KBM-7 (cell line): ENCODE measurements at regions not wholly inside any gene's neighbourhood (a gene's known extent, or its start where the extent isn't known, plus 50 kb on each side); places are given as distances from the start of the nearest gene placed in this dataset.

Experiments used
- DNase-seq: peaks from one replicate; pipeline ENCODE4 v3.0.0-alpha.2; 2015
- in situ Hi-C: fragments of 300-500 bp; cut with MboI; formaldehyde crosslinking; loops from 2 replicates; pipeline ENCODE4 v1.14.3; 2020; ENCODE audit warnings: low sequenced_read_pairs, low pct_unique_long_range_greater_than_20kb, mixed read lengths

DNA sequence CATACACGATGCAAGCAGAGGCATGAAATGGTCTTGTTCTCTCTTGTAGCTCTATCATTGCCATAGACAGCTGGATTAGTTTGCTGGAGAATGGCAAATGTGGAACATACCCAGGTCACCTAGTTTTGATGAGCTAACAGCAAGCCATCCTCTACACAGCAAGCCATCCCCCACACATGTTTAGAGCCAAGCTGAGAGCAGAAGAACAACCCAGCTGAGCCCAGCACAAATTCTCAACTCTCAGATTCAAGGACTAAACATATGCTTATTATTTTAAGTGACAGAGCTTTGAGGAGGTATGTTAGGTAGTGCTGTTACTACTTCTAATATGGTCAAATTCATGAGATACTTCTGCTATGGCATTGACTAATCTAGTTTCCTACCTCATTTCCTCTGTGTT, 230.3 kb downstream of the OTOR start:
- DNase-seq, result no peak
- in situ Hi-C loops, result no loop called here

DNA sequence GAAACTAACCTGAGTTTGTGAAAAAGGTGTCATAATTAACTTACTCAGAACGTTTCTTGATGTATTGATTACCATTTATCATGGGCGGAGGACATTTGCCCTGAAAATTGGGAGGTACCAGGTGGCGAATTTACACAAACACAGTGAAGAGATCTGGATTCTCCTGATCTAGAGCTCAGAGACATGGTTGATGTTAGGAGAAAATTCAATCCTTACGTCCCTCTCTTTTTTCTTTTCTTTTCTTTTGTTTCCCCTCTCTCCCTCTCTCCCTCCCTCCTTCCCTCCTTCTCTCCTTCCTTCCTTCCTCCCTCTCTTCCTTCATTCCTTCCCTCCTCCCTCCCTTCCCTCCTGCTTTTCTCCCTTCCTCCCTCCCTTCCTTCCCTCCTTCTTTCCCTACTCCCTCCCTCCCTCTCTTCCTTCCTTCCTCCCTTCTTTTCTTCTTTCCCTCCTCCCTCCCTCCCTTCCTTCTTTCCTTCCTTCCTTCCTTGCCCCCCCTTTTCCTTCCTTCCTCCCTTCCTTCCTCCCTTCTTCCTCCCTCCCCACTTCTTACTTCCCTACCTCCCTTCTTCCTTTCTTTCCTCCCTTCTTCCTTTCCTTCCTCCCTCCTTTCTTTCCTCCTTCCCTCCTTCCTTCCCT, 234.1 kb downstream of the OTOR start:
- in situ Hi-C loops, result no loop called here
- DNase-seq, result no peak

DNA sequence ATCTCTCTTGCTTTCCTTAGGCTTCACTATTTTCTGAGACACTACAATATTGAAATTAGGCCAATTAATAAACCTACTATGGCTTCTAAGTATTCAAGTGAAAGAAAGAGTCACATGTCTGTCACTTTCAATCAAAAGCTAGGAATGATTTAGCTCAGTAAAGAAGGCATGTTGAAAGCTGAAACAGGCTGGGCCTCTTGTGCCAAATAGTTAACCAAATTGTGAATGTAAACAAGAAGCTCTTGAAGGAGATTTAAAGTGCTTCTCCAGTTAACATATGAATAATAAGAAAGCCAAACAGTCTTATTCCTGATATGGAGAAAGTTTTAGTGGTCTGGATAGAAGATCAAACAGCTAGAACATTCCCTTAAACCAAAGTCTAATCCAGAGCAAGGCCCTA, 236.3 kb downstream of the OTOR start:
- in situ Hi-C loops, result no loop called here
- DNase-seq, result no peak

- DNase-seq, result no peak
- in situ Hi-C loops, result no loop called here
These were observed 223.5 kb upstream of the PCSK2 start for GRCh38 chr20:17003170-17003870.

DNA sequence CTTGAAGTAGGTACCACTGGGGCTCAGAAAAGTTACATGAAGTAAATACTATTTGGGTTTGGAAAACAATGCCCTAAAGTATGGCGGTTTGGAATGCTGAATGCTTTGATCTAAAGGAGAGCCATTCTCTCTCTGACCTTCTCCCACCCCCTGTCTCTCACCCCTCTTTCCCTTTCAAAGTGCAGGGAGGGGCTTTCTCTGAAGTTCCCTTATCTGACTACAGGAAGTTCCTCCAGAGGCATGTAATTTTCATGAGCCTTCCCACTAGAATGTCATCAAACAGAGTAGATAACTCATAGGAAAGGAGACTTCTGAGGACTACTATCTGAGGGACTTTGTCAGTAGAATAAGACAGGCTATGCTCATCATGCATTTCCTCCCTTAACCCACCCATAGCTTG, 216.7 kb upstream of the PCSK2 start:
- no peak for DNase-seq
- in situ Hi-C loops, result no loop called here

GRCh38 chr20:17012546-17013226, 214.2 kb upstream of the PCSK2 start:
- no peak for DNase-seq
- in situ Hi-C loops, result no loop called here

- in situ Hi-C loops, result no loop called here
- DNase-seq, result no peak
These were observed 212.6 kb upstream of the PCSK2 start for GRCh38 chr20:17014217-17014616.

DNA sequence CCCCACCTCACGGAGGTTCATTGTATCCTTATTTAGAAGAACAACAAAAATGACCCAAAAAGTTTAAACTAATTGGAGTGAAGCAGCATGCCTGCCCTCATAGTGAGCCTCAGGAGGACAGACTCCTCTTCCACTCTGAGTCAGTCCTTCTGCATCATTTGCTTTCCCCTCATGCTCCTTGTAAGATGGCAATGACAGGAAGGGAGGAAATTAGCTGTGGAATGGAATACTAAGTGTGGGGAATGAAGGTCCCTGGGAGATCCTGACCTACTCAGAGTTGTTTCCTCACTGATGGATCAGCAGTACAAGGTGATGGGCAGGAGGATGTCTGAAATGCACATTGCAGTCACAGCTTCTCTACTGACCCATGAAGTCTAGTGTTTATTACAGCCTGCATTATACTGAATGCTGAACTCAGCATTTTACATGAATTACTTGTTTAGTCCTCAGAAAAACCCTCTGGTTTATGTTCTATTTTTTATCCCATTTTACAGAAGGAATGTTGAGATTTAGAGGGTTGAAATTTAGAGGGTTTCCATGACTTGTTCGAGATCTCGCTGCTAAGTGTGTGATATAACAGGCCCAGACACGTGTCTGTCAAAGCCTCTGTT, 212.0 kb upstream of the PCSK2 start:
- in situ Hi-C loops, result no loop called here
- DNase-seq, result no peak

- DNase-seq, result no peak
- in situ Hi-C loops, result no loop called here
These were observed 209.6 kb upstream of the PCSK2 start for GRCh38 chr20:17017232-17017631.

GRCh38 chr20:17021481-17021880, 205.4 kb upstream of the PCSK2 start:
- DNase-seq, result no peak
- in situ Hi-C loops, result no loop called here

GRCh38 chr20:17023036-17023435, 203.8 kb upstream of the PCSK2 start:
- in situ Hi-C loops, result no loop called here
- DNase-seq, result no peak

DNA sequence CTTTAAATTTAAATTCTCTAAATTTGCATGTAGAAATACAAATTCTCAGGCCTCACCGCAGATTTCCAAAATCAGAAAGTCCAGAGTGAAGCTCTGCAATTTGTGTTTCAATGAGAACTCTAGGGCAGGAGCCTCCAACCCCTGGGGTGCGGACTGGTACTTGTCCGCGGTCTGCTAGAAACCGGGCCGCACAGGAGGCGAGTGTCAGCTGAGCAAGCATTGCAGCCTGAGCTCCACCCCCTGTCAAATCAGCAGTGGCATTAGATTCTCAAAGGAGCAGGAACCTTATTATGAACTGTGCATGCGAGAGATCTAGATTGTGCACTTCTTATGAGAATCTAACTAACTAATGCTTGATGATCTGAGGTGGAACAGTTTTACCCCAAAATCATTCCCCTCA, 203.0 kb upstream of the PCSK2 start:
- no peak for DNase-seq
- in situ Hi-C loops, result no loop called here

- no peak for DNase-seq
- in situ Hi-C loops, result no loop called here
These were observed 202.2 kb upstream of the PCSK2 start for GRCh38 chr20:17024513-17025119.

- in situ Hi-C loops, result no loop called here
These were observed 200.5 kb upstream of the PCSK2 start for GRCh38 chr20:17026346-17026745.

DNA sequence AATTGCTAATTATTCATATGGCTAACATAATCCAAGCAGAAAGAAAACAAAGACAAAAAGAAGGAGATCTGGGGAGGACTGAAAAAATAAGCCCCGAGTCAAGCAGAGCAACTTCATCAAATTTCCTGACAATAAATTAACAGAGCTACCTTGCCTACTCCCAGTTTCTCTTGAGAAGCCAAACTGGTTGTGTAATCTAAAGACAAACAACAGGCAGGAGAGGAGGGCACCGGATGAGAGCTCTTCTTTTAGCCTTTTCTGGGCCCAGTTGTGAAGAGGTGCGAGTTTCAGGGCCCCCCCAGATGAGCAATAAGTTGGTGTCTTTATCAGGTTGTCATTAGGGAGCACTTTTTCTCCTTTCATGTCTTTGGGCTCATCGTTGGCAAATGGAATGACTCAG, 197.1 kb upstream of the PCSK2 start:
- DNase-seq, result no peak
- in situ Hi-C loops, result no loop called here

More at GRCh38 chr20:17026346-17026745, 200.5 kb upstream of the PCSK2 start:
- DNase-seq, result no peak

- in situ Hi-C loops, result no loop called here
- no peak for DNase-seq
These were observed 190.3 kb upstream of the PCSK2 start for GRCh38 chr20:17036541-17036940.

DNA sequence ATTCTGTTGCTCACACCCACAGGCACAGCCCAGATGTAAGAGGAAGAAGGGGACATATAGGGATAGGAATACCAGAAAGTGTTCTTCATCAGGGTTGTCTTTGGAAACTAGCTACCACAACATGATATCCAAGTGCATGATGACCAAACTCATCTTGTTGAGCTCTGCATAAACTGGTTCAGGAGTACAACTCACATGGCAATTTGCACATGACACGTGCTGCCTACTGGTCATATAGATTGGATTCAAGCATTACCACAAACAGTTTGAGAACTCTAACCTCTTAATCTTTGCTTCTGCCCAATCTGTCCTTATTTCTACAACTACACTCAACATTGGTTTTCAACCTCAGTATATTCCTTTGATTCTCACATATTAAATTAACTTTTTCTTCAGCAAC, 184.7 kb upstream of the PCSK2 start:
- in situ Hi-C loops, result no loop called here
- DNase-seq, result no peak

DNA sequence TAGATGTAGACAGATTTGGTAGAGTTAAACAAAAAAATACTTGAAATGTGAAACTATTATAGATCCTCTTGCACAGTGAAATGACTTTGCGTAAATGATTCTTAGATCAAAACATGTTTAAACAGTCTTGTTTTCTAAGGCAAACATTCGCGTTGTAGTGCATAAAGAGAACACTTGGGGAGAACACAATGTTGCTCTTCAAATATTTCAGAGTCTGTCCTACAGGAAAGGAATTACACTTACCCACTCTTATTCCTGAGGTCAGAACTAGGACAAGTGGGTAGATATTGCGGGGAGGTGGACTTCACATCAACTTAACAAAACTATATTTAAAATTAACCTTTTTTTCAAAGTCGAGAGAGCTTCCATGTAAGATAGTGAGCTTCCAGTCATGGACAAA, 183.5 kb upstream of the PCSK2 start:
- in situ Hi-C loops, result no loop called here
- no peak for DNase-seq

GRCh38 chr20:17044891-17045290, 181.9 kb upstream of the PCSK2 start:
- no peak for DNase-seq
- in situ Hi-C loops, result no loop called here

DNA sequence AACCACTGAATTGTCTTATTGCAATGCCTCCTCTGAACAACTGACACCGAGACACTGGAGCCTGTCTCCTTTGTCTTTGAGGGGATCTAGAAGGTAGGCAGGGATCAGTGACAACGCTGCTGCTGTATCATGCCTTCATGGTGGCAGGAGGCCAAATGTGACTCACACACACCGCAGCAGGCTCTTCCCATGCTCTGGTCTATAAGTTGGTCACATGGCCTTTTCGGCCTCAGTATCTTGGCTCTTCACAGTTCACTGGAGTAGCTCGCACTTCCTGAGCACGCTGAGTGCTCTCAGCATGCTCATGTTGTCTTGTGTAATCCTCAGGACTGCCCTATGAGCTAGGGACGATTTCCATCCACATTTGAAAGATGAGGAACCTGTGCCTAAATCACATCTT, 167.4 kb upstream of the PCSK2 start:
- DNase-seq, result no peak
- in situ Hi-C loops, result no loop called here
